ENCODE measurements at regions not wholly inside any gene's neighbourhood (a gene's known extent, or its start where the extent isn't known, plus 50 kb on each side); places are given as distances from the start of the nearest gene placed in this dataset.

DNA sequence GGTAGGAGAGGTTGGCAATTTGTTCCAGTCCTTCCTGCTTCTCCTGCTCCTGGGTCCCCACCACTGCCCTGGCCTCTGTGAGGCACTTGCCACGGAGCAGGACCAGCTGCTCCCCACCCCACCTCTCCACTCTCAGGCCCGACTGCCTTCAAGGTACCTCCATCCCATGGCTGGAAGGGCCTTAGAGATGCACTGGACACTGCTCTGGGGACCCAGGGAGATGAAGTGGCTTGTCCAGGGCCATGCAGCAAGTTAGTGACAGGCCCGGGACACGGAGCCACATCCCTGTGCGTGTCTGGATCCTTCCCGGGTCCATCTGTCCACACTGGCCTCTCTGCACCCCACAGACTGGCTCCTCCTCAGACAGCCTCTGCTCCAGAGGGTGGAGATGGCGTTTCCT, 105.3 kb downstream of the CPZ start:
- no peaks in the 10 kb centered on the region for H3K36me3 ChIP-seq
- peaks cover 0 to 20% (median 17%) of the 10 kb centered on the region in 3 donors for H3K27me3 ChIP-seq
- DNase-seq = no peak
- ATAC-seq = no peak
- H3K4me1 ChIP-seq = no peaks in the 10 kb centered on the region
- no peaks in the 10 kb centered on the region for H3K9me3 ChIP-seq
- H3K27ac ChIP-seq = no peak overlapping the region
- intact Hi-C loops (cut with DNase I; ENCODE audit: low total_unique reads) (no loop called here), in situ Hi-C loops (cut with MboI; ENCODE audit: low sequenced_read_pairs in 4 of 4) (no loop called here)
- TF ChIP-seq POLR2A (IDR thresholded peaks at IDR 0.05) (no peak), CTCF (IDR thresholded peaks at IDR 0.05 in 4 of 5, conservative IDR thresholded peaks at IDR 0.05 in 1 of 5) (no peak)
- H3K4me3 ChIP-seq = no peak overlapping the region

DNA sequence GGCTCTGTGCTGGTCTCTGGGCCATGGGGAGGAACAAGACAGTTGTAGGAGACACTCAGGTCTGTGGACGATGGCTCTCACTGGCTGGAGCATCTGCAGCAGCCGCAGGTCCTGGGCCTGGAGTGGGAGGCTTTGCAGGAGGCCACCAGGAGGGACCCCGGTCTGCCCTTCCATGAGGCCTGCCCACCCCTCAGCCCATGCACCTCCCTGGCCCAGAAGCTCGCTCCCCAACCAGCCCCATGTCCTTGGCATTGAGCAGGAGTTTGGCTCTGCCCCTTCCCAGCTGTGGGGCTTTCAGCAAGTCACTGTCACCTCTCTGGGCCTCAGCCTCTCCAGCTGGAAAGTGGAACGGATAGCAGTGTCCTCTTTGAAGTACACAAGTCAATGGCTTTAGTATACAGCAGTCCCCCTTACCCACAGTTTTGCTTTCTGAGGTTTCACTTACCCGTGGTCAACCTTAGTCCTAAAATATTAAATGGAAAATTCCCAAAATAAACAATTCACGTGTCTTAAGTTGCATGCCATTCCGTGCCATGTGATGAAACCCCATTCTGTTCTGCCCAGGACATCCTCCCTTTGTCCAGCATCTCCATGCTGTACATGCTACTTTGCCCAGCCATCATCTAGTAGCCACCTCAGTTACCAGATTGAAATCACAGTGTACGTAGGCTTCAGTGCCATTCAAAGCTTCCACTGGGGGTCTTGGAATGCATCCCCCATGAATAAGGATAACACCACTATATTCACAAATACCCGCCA, 104.0 kb downstream of the CPZ start:
- Histone ChIP-seq H3K4me3 (no peak overlapping the region), H3K4me1 (no peaks in the 10 kb centered on the region)

DNA sequence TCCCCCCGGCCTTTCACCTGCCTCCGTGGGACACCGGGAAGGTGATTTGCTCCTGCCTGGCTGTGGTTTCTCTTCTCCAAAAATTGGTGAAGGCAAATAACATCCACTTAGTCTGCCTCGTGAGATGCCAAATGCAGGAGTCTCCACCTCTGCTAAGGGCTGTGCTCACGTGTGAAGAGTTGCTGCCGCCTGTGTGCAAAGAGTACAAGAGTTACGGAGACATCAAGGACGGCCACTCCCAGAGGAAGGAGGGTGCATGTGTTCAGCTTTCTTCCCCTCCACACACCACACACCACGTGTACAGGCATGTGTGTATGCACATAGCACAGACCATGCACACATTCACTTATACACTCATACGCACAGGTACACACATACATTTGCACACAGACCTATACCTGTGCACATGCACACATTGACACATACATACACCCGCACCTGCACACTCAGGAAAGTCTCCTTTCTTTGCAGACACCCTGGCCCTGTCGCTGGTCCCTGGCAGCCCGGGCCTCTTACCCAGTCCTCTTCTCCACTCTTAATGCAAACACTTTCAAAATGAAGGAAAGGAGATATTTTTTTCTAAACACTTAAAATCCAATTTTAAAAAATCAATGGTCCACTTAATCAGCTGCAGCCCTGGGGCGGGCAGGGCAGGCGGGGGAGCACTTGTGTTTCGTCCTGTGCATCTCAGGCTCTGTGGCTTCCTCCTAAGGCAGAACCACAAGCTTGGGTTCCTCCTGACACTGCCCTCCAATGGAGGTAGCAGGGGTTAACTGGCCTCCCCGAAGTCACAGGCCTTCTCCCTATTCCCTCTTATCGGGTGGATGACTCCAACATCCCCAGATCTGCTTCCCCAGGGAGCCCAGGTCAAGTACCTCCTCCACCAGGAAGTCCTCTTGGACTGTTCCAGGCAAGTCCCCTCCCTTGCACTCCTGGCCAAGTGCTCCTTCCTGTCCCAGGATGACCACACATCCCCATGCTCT, 103.0 kb downstream of the CPZ start:
- no peaks in the 10 kb centered on the region for H3K36me3 ChIP-seq
- H3K4me1 ChIP-seq = no peaks in the 10 kb centered on the region
- no peak overlapping the region for H3K27ac ChIP-seq
- H3K9me3 ChIP-seq = no peaks in the 10 kb centered on the region
- peaks cover 0 to 1% (median under 1%) of the 10 kb centered on the region in 3 donors for H3K27me3 ChIP-seq
- TF ChIP-seq POLR2A (IDR thresholded peaks at IDR 0.05) = no peak
- intact Hi-C loops (cut with DNase I; ENCODE audit: low total_unique reads) (no loop called here), in situ Hi-C loops (cut with MboI; ENCODE audit: low sequenced_read_pairs in 4 of 4) (no loop called here)
- H3K4me3 ChIP-seq = no peak overlapping the region
- ATAC-seq (no peak), DNase-seq (peak in 1 of 2 donors; percentile 1)

More for the DNA sequence above, 104.0 kb downstream of the CPZ start:
- DNase-seq = peak in 1 of 2 donors; percentile 6
- peaks cover 0 to 10% (median 7%) of the 10 kb centered on the region in 3 donors for H3K27me3 ChIP-seq
- TF ChIP-seq POLR2A (IDR thresholded peaks at IDR 0.05) (no peak), CTCF (IDR thresholded peaks at IDR 0.05 in 4 of 5, conservative IDR thresholded peaks at IDR 0.05 in 1 of 5) (no peak)
- no peak for ATAC-seq
- intact Hi-C loops (cut with DNase I; ENCODE audit: low total_unique reads) = no loop called here
- no peaks in the 10 kb centered on the region for H3K36me3 ChIP-seq
- in situ Hi-C loops (cut with MboI; ENCODE audit: low sequenced_read_pairs in 4 of 4) = no loop called here
- no peaks in the 10 kb centered on the region for H3K9me3 ChIP-seq
- no peak overlapping the region for H3K27ac ChIP-seq

DNA sequence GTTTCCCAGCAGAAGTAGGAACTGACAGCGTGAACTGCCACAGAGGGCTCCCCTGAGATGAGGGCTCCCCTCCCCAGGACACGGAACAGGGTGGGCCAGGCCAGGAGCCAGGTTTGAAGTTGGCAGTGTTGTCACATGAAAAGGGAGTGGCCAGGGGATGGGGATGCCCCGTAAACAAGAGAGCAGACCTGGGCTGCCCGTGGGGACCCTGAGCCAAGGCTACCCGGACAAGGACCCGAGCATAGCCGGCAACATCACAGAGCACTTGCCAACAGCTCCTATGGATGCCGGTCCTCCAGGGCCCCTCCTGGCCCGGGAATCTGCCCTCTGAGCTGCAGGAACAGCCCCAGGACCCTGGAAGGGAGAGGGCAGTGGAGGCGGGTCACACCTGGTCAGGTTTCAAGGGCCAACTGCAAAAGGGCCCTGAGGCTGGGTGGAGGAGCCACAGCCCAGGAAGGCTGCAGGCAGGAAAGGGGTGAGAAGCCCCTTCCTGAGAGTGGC, 102.1 kb downstream of the CPZ start:
- Histone ChIP-seq H3K36me3 (no peaks in the 10 kb centered on the region), H3K27ac (no peak overlapping the region), H3K4me3 (no peak overlapping the region), H3K9me3 (no peaks in the 10 kb centered on the region), H3K4me1 (no peaks in the 10 kb centered on the region), H3K27me3 (no peaks in the 10 kb centered on the region)
- intact Hi-C loops (cut with DNase I; ENCODE audit: low total_unique reads) = no loop called here
- in situ Hi-C loops (cut with MboI; ENCODE audit: low sequenced_read_pairs in 4 of 4) = no loop called here
- ATAC-seq (no peak), DNase-seq (no peak)
- TF ChIP-seq POLR2A (IDR thresholded peaks at IDR 0.05) (no peak), CTCF (IDR thresholded peaks at IDR 0.05 in 4 of 5, conservative IDR thresholded peaks at IDR 0.05 in 1 of 5) (no peak)

GRCh38 chr4:8694226-8694625, 101.7 kb downstream of the CPZ start:
- no peak for DNase-seq
- no peak for ATAC-seq
- in situ Hi-C loops (cut with MboI; ENCODE audit: low sequenced_read_pairs in 4 of 4) = no loop called here
- Histone ChIP-seq H3K27ac (no peak overlapping the region), H3K36me3 (no peaks in the 10 kb centered on the region), H3K27me3 (no peaks in the 10 kb centered on the region), H3K4me1 (no peaks in the 10 kb centered on the region), H3K9me3 (no peaks in the 10 kb centered on the region), H3K4me3 (no peak overlapping the region)
- TF ChIP-seq CTCF (IDR thresholded peaks at IDR 0.05 in 4 of 5, conservative IDR thresholded peaks at IDR 0.05 in 1 of 5) = no peak
- no peak for TF ChIP-seq POLR2A (IDR thresholded peaks at IDR 0.05)
- intact Hi-C loops (cut with DNase I; ENCODE audit: low total_unique reads) = no loop called here

Measured in gastrocnemius medialis (tissue), 4 donors.